ENCODE measurements at regions not wholly inside any gene's neighbourhood (a gene's known extent, or its start where the extent isn't known, plus 50 kb on each side); places are given as distances from the start of the nearest gene placed in this dataset.

DNA sequence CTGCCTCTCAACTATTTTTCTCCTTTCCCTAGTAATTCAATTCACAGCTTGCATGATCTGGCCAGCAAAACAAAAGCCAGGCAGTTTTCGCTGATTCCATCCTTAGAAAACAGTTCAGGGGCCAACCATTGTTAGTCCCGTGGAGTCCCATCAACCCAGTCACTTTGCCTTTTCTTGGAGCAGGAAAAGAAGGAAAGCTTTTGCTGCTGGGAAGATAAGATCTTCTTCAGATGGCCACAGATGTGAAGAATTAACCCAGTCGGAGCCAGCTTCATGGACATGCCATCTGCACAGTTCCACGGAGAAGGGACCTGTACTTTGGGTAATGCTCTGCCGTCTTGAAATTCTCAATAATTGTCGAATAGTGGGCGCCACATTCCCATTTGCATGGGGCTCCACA, 76.9 kb upstream of the TSHZ2 start:
- no peaks in the 10 kb centered on the region for H3K27me3 ChIP-seq (ENCODE audit: insufficient read depth, low read depth, low read length)

DNA sequence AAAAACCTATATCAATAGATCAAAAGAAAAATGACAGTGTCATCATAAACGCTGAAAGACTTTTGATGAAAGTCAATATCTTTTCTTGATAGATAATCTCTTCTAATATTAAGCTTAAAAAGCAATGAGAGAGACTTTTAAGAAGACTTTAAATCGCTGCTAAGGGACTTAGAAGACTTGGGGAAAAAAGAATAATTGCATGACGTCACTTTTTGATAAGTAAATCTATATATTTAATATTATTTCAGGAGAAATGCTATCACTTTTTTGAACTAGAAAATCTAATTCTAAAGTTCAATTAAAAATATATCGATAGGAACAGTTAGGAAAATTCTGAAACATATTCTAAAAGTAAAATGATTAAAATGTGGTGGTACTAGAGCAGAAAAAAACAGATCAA, 78.7 kb upstream of the TSHZ2 start:
- no peak overlapping the region for H3K27ac ChIP-seq (ENCODE audit: low read length)
- H3K9me2 ChIP-seq (ENCODE audit: insufficient read depth, low read length) = no peaks in the 10 kb centered on the region
- no peaks in the 10 kb centered on the region for H4K20me1 ChIP-seq (ENCODE audit: insufficient read depth)
- no peaks in the 10 kb centered on the region for H3F3A ChIP-seq (ENCODE audit: insufficient read depth, low read length, poor library complexity, severe bottlenecking)
- H3K9me3 ChIP-seq (ENCODE audit: low read length) = no peaks in the 10 kb centered on the region
- TF ChIP-seq TAF1 (IDR thresholded peaks at IDR 0.05; ENCODE audit: low read depth) (no peak), POLR2AphosphoS5 (IDR thresholded peaks at IDR 0.05) (no peak), EZH2 (IDR thresholded peaks at IDR 0.05; ENCODE audit: borderline replicate concordance, insufficient read depth, low read length, poor library complexity, severe bottlenecking) (no peak), EP300 (conservative IDR thresholded peaks at IDR 0.05; ENCODE audit: poor library complexity, severe bottlenecking) (no peak), SMC3 (conservative IDR thresholded peaks at IDR 0.05; ENCODE audit: poor library complexity) (no peak), MXI1 (conservative IDR thresholded peaks at IDR 0.05; ENCODE audit: poor library complexity, severe bottlenecking) (no peak), RAD21 (conservative IDR thresholded peaks at IDR 0.05) (no peak)
- TF ChIP-seq, protein P1, sequence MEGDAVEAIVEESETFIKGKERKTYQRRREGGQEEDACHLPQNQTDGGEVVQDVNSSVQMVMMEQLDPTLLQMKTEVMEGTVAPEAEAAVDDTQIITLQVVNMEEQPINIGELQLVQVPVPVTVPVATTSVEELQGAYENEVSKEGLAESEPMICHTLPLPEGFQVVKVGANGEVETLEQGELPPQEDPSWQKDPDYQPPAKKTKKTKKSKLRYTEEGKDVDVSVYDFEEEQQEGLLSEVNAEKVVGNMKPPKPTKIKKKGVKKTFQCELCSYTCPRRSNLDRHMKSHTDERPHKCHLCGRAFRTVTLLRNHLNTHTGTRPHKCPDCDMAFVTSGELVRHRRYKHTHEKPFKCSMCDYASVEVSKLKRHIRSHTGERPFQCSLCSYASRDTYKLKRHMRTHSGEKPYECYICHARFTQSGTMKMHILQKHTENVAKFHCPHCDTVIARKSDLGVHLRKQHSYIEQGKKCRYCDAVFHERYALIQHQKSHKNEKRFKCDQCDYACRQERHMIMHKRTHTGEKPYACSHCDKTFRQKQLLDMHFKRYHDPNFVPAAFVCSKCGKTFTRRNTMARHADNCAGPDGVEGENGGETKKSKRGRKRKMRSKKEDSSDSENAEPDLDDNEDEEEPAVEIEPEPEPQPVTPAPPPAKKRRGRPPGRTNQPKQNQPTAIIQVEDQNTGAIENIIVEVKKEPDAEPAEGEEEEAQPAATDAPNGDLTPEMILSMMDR (IDR thresholded peaks at IDR 0.05; ENCODE audit: poor library complexity, severe bottlenecking) = no peak
- TF ChIP-seq, protein P2, sequence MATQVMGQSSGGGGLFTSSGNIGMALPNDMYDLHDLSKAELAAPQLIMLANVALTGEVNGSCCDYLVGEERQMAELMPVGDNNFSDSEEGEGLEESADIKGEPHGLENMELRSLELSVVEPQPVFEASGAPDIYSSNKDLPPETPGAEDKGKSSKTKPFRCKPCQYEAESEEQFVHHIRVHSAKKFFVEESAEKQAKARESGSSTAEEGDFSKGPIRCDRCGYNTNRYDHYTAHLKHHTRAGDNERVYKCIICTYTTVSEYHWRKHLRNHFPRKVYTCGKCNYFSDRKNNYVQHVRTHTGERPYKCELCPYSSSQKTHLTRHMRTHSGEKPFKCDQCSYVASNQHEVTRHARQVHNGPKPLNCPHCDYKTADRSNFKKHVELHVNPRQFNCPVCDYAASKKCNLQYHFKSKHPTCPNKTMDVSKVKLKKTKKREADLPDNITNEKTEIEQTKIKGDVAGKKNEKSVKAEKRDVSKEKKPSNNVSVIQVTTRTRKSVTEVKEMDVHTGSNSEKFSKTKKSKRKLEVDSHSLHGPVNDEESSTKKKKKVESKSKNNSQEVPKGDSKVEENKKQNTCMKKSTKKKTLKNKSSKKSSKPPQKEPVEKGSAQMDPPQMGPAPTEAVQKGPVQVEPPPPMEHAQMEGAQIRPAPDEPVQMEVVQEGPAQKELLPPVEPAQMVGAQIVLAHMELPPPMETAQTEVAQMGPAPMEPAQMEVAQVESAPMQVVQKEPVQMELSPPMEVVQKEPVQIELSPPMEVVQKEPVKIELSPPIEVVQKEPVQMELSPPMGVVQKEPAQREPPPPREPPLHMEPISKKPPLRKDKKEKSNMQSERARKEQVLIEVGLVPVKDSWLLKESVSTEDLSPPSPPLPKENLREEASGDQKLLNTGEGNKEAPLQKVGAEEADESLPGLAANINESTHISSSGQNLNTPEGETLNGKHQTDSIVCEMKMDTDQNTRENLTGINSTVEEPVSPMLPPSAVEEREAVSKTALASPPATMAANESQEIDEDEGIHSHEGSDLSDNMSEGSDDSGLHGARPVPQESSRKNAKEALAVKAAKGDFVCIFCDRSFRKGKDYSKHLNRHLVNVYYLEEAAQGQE (IDR thresholded peaks at IDR 0.05; ENCODE audit: borderline replicate concordance) = no peak
- H3K9ac ChIP-seq (ENCODE audit: low read length) = no peak overlapping the region
- no peak overlapping the region for H3K4me3 ChIP-seq (ENCODE audit: low read length)
- H3K79me2 ChIP-seq (replicated peaks; ENCODE audit: insufficient read depth, low read length) = no peaks in the 10 kb centered on the region
- H2AFZ ChIP-seq (ENCODE audit: low read depth, low read length) = no peak overlapping the region
- H3K4me2 ChIP-seq (ENCODE audit: low read length) = no peak overlapping the region
- no peaks in the 10 kb centered on the region for H3K36me3 ChIP-seq (ENCODE audit: insufficient read depth, low read length)
- H3K27me3 ChIP-seq (ENCODE audit: insufficient read depth, low read depth, low read length) = no peaks in the 10 kb centered on the region

More for the DNA sequence above, 76.9 kb upstream of the TSHZ2 start:
- Histone ChIP-seq H3K36me3 (ENCODE audit: insufficient read depth, low read length) (no peaks in the 10 kb centered on the region), H3K79me2 (replicated peaks; ENCODE audit: insufficient read depth, low read length) (no peaks in the 10 kb centered on the region), H3K4me3 (ENCODE audit: low read length) (no peak overlapping the region), H3K27ac (ENCODE audit: low read length) (no peak overlapping the region), H3K4me2 (ENCODE audit: low read length) (no peak overlapping the region), H3K9ac (ENCODE audit: low read length) (no peak overlapping the region), H2AFZ (ENCODE audit: low read depth, low read length) (no peak overlapping the region), H3F3A (ENCODE audit: insufficient read depth, low read length, poor library complexity, severe bottlenecking) (no peaks in the 10 kb centered on the region), H4K20me1 (ENCODE audit: insufficient read depth) (no peaks in the 10 kb centered on the region), H3K9me2 (ENCODE audit: insufficient read depth, low read length) (no peaks in the 10 kb centered on the region), H3K9me3 (ENCODE audit: low read length) (no peaks in the 10 kb centered on the region)
- TF ChIP-seq TAF1 (IDR thresholded peaks at IDR 0.05; ENCODE audit: low read depth) (no peak), EP300 (conservative IDR thresholded peaks at IDR 0.05; ENCODE audit: poor library complexity, severe bottlenecking) (no peak), RAD21 (conservative IDR thresholded peaks at IDR 0.05) (no peak), POLR2AphosphoS5 (IDR thresholded peaks at IDR 0.05) (no peak), EZH2 (IDR thresholded peaks at IDR 0.05; ENCODE audit: borderline replicate concordance, insufficient read depth, low read length, poor library complexity, severe bottlenecking) (no peak), MXI1 (conservative IDR thresholded peaks at IDR 0.05; ENCODE audit: poor library complexity, severe bottlenecking) (no peak)
- TF ChIP-seq, protein P2 (IDR thresholded peaks at IDR 0.05; ENCODE audit: borderline replicate concordance) = no peak
